VCaP (cell line): ENCODE measurements at regions not wholly inside any gene's neighbourhood (a gene's known extent, or its start where the extent isn't known, plus 50 kb on each side); places are given as distances from the start of the nearest gene placed in this dataset.

ENCODE experiments used
- H3K27ac ChIP-seq: fragments of 450-650 bp; 2 replicates; pipeline ENCODE4 v1.5.1; 2017
- CTCF ChIP-seq: fragments of 450-650 bp; conservative IDR thresholded peaks from 2 replicates; pipeline ENCODE4 v1.5.1; 2017; ENCODE audit warnings: mild to moderate bottlenecking, moderate library complexity

- H3K27ac ChIP-seq = no peak overlapping the region
- no peak for TF ChIP-seq CTCF
Measured at GRCh38 chr11:109308551-109308950, 113.4 kb upstream of the C11orf87 start.

- no peak for TF ChIP-seq CTCF
Measured at GRCh38 chr11:109309153-109309552, 112.8 kb upstream of the C11orf87 start.

GRCh38 chr11:109317726-109318125, 104.3 kb upstream of the C11orf87 start:
- TF ChIP-seq CTCF = no peak
- no peak overlapping the region for H3K27ac ChIP-seq

More at GRCh38 chr11:109309153-109309552, 112.8 kb upstream of the C11orf87 start:
- no peak overlapping the region for H3K27ac ChIP-seq

- TF ChIP-seq CTCF = no peak
- H3K27ac ChIP-seq = no peak overlapping the region
Measured at GRCh38 chr11:109320595-109320994, 101.4 kb upstream of the C11orf87 start.

GRCh38 chr11:109326781-109327180, 95.2 kb upstream of the C11orf87 start:
- no peak overlapping the region for H3K27ac ChIP-seq
- TF ChIP-seq CTCF = no peak

GRCh38 chr11:109329716-109330115, 92.3 kb upstream of the C11orf87 start:
- TF ChIP-seq CTCF = no peak

GRCh38 chr11:109338131-109338530, 83.9 kb upstream of the C11orf87 start:
- TF ChIP-seq CTCF = no peak
- H3K27ac ChIP-seq = no peak overlapping the region

More at GRCh38 chr11:109329716-109330115, 92.3 kb upstream of the C11orf87 start:
- no peak overlapping the region for H3K27ac ChIP-seq

- no peak overlapping the region for H3K27ac ChIP-seq
- no peak for TF ChIP-seq CTCF
Measured at GRCh38 chr11:109342261-109342660, 79.7 kb upstream of the C11orf87 start.
